B cell (primary cell): ENCODE measurements at regions not wholly inside any gene's neighbourhood (a gene's known extent, or its start where the extent isn't known, plus 50 kb on each side); places are given as distances from the start of the nearest gene placed in this dataset.

ENCODE experiments used
- ATAC-seq: fragments of 200-7000 bp; cut with Tn5 transposase; one replicate; pipeline ENCODE4 v1.10.0; 2021; ENCODE audit warnings: low read depth, mild to moderate bottlenecking, moderate number of reproducible peaks, moderate library complexity
- CTCF ChIA-PET: fragments of 350-600 bp; sonication (Branson Sonifier 250); formaldehyde crosslinking; loops from one replicate; lab custom pipeline; 2021; ENCODE audit warnings: antibody characterized with exemption, inconsistent platforms; lab: Charles Lee
- POLR2A ChIA-PET: fragments of 350-600 bp; sonication (Branson Sonifier 250); formaldehyde crosslinking; loops from one replicate; lab custom pipeline; 2021; ENCODE audit warnings: antibody characterized with exemption; lab: Charles Lee
- DNase-seq: peaks from one replicate; pipeline ENCODE4 v3.0.0; 2013
- H2AFZ ChIP-seq: 2 replicates; pipeline ENCODE4 v1.6.1; 2012; ENCODE audit warnings: mild to moderate bottlenecking, low read depth, low read length; ENCODE audit not compliant: insufficient read depth, poor library complexity, severe bottlenecking
- H3K27ac ChIP-seq, 2 donors: 1 replicate in 1 of 2; 2 replicates in 1 of 2; pipeline ENCODE4 v1.5.1; 2012 to 2013; ENCODE audit warnings: low read length in 2 of 2, mild to moderate bottlenecking in 2 of 2, moderate library complexity in 1 of 2
- H3K27me3 ChIP-seq, 4 experiments: fragments of 200-600 bp in 1 of 4; sonication (generic) in 1 of 4; replicated peaks in 1 of 4; 1 replicate in 2 of 4; 2 replicates in 2 of 4; pipeline versions ENCODE4 v1.6.1 to v1.7.0; 2013 to 2016; ENCODE audit warnings: low read length in 3 of 4, mild to moderate bottlenecking in 2 of 4, mixed read lengths in 1 of 4, moderate library complexity in 1 of 4; ENCODE audit not compliant: insufficient read depth in 4 of 4, control insufficient read depth in 3 of 4; ENCODE audit errors: control extremely low read depth in 1 of 4
- H3K36me3 ChIP-seq, 2 experiments: replicated peaks in 1 of 2; 1 replicate in 1 of 2; 2 replicates in 1 of 2; pipeline versions ENCODE4 v1.6.1 to v1.7.1; 2013; ENCODE audit warnings: low read length in 1 of 2; ENCODE audit not compliant: insufficient read depth in 2 of 2, control insufficient read depth in 1 of 2; ENCODE audit errors: control extremely low read depth in 1 of 2, extremely low read depth in 1 of 2
- H3K4me1 ChIP-seq, 2 donors: fragments of 200-600 bp in 1 of 2; sonication (generic) in 1 of 2; 1 replicate in 1 of 2; 2 replicates in 1 of 2; pipeline versions ENCODE4 v1.5.1 to v1.6.1; 2013 to 2017; ENCODE audit warnings: low read length in 2 of 2; ENCODE audit not compliant: control insufficient read depth in 2 of 2, insufficient read depth in 2 of 2
- H3K4me2 ChIP-seq: replicated peaks from 2 replicates; pipeline ENCODE3; 2012; ENCODE audit warnings: mild to moderate bottlenecking, low read depth, low read length; ENCODE audit not compliant: poor library complexity, severe bottlenecking
- H3K4me3 ChIP-seq, 5 experiments: fragments of 200-600 bp in 1 of 5; sonication (generic) in 1 of 5; 1 replicate in 3 of 5; 2 replicates in 2 of 5; pipeline versions ENCODE4 v1.5.1 to v1.7.0; 2011 to 2016; ENCODE audit warnings: low read length in 4 of 5, mild to moderate bottlenecking in 4 of 5, low read depth in 2 of 5, control low read depth in 1 of 5, moderate library complexity in 1 of 5; ENCODE audit not compliant: insufficient read depth in 1 of 5; ENCODE audit errors: control extremely low read depth in 1 of 5, extremely low read depth in 1 of 5
- H3K79me2 ChIP-seq: fragments of 200-600 bp; sonication (generic); one replicate; pipeline ENCODE4 v1.6.0; 2016; ENCODE audit warnings: low read length; ENCODE audit not compliant: control insufficient read depth, insufficient read depth
- H3K9ac ChIP-seq: fragments of 200-600 bp; sonication (generic); 2 replicates; pipeline ENCODE4 v1.6.1; 2017; ENCODE audit warnings: mild to moderate bottlenecking, low read length, moderate library complexity
- H3K9me3 ChIP-seq, 3 donors: one replicate each; pipeline versions ENCODE4 v1.6.1 to v1.7.1; 2013; ENCODE audit warnings: low read length in 2 of 3; ENCODE audit not compliant: control insufficient read depth in 2 of 3, insufficient read depth in 1 of 3; ENCODE audit errors: control extremely low read depth in 1 of 3
- H4K20me1 ChIP-seq: 2 replicates; pipeline ENCODE4 v1.6.0; 2012; ENCODE audit warnings: mild to moderate bottlenecking, low read length; ENCODE audit not compliant: insufficient read depth, control insufficient read depth, poor library complexity, severe bottlenecking
- H3K27ac Mint-ChIP-seq: one replicate; pipeline ENCODE4 v1.8.0; 2021; ENCODE audit warnings: mixed read lengths
- H3K27me3 Mint-ChIP-seq: one replicate; pipeline ENCODE4 v1.8.0; 2021; ENCODE audit warnings: mixed read lengths
- H3K4me1 Mint-ChIP-seq: one replicate; pipeline ENCODE4 v1.8.0; 2021; ENCODE audit warnings: mixed read lengths
- H3K4me3 Mint-ChIP-seq: one replicate; pipeline ENCODE4 v1.8.0; 2021; ENCODE audit warnings: mixed read lengths
- H3K9me3 Mint-ChIP-seq: one replicate; pipeline ENCODE4 v1.8.0; 2022; ENCODE audit warnings: mixed read lengths; ENCODE audit not compliant: insufficient read depth
- EZH2 ChIP-seq: IDR thresholded peaks from 2 replicates; pipeline ENCODE4 v1.6.1; 2012; ENCODE audit warnings: borderline replicate concordance, low read depth, mild to moderate bottlenecking, moderate library complexity, low read length; ENCODE audit not compliant: insufficient read depth, poor library complexity, severe bottlenecking
- WGBS: methylation state at CpG from one replicate; pipeline ENCODE4 v1.1.5; 2013; ENCODE audit warnings: missing lambda C conversion rate; ENCODE audit not compliant: insufficient coverage; 5-methylcytosine and 5-hydroxymethylcytosine counted together
- intact Hi-C: fragments of 100-400 bp; cut with micrococcal nuclease; formaldehyde crosslinking; loops from one replicate; pipeline ENCODE4 v1.10.0; 2022
- TF ChIP-seq, protein P1 (sequence below): fragments of 200-600 bp; IDR thresholded peaks from one replicate; pipeline ENCODE4 v1.8.0; 2022; ENCODE audit warnings: antibody characterized with exemption, mild to moderate bottlenecking

DNA sequence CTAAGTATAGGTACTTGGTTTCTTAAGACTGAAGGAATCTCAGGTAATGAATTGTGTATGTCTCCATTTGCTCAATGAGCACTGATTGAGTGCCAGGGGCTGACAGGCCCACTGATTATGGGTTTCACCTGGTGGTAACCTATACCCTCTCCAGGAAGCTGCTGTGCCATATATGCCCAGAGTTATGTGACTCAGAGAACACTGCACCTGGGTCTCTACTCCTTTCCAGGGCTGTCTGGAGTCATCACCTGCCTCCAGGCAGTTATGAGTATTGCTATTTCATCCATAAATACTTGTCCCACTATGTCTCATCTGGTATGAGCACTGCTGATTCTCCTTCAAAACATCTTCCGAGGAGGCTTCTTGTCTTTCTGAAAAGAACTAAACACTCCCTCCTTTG, 692.9 kb downstream of the BCL11B start:
- H3K4me2 ChIP-seq: no peak overlapping the region
- Mint-ChIP-seq H3K27ac (no peak overlapping the region), H3K4me3 (no peak overlapping the region), H3K9me3 (peaks cover 5% of the 10 kb centered on the region), H3K4me1 (no peaks in the 10 kb centered on the region), H3K27me3 (no peaks in the 10 kb centered on the region)
- H3K27ac ChIP-seq: no peak overlapping the region
- H4K20me1 ChIP-seq: no peaks in the 10 kb centered on the region
- H3K9me3 ChIP-seq: peaks cover 0 to 8% (median 0%) of the 10 kb centered on the region in 3 donors
- 100% methylated on average over 1 of the region's 1 CpG for WGBS
- H3K4me1 ChIP-seq: no peaks in the 10 kb centered on the region
- ATAC-seq (no peak), DNase-seq (no peak)
- TF ChIP-seq, protein P1, sequence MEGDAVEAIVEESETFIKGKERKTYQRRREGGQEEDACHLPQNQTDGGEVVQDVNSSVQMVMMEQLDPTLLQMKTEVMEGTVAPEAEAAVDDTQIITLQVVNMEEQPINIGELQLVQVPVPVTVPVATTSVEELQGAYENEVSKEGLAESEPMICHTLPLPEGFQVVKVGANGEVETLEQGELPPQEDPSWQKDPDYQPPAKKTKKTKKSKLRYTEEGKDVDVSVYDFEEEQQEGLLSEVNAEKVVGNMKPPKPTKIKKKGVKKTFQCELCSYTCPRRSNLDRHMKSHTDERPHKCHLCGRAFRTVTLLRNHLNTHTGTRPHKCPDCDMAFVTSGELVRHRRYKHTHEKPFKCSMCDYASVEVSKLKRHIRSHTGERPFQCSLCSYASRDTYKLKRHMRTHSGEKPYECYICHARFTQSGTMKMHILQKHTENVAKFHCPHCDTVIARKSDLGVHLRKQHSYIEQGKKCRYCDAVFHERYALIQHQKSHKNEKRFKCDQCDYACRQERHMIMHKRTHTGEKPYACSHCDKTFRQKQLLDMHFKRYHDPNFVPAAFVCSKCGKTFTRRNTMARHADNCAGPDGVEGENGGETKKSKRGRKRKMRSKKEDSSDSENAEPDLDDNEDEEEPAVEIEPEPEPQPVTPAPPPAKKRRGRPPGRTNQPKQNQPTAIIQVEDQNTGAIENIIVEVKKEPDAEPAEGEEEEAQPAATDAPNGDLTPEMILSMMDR: no peak
- TF ChIP-seq EZH2: no peak
- H3K4me3 ChIP-seq: no peak overlapping the region
- no peaks in the 10 kb centered on the region for H3K79me2 ChIP-seq
- no peaks in the 10 kb centered on the region for H3K27me3 ChIP-seq
- intact Hi-C loops: no loop called here
- H3K9ac ChIP-seq: no peak overlapping the region
- CTCF ChIA-PET: no interaction called here
- POLR2A ChIA-PET: no interaction called here
- H2AFZ ChIP-seq: no peak overlapping the region
- no peaks in the 10 kb centered on the region for H3K36me3 ChIP-seq

DNA sequence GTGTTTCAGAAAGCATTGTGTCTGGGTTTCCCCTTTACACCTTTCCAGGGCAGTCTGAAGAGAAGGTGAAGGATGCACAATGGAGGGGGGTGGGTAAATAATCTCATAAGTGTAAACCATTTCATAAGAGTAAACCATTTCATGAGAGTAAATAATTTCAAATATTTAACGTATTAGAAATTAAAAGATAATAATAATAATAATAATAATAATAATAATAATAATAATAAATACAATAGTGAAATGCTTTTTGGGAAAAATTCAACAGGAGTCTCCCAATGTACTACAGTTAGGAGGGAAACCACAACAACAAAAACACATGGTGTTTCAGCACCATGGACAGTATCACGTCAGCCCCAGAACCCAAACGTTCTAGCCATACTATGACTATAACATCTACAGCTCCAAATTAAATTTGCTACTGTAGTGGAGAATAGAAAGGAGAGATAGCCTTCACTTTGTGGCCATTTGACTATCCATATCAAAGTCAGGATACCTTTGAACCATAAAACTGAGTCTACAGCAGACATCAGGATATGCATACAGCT, 691.8 kb downstream of the BCL11B start:
- H4K20me1 ChIP-seq: no peaks in the 10 kb centered on the region
- no peak overlapping the region for H3K4me3 ChIP-seq
- no peaks in the 10 kb centered on the region for H3K36me3 ChIP-seq
- H3K4me2 ChIP-seq: no peak overlapping the region
- H3K27ac ChIP-seq: no peak overlapping the region
- H3K4me3 Mint-ChIP-seq: no peak overlapping the region
- ChIA-PET CTCF (no interaction called here), POLR2A (no interaction called here)
- no peak overlapping the region for H3K9ac ChIP-seq
- no peak overlapping the region for H3K27ac Mint-ChIP-seq
- peaks cover 0 to 12% (median 0%) of the 10 kb centered on the region in 3 donors for H3K9me3 ChIP-seq
- DNase-seq: no peak
- no peak overlapping the region for H2AFZ ChIP-seq
- ATAC-seq: no peak
- WGBS: no CpG with 5 or more reads among the region's 3 CpGs
- TF ChIP-seq, protein P1: no peak
- TF ChIP-seq EZH2: no peak
- no peaks in the 10 kb centered on the region for H3K4me1 ChIP-seq
- H3K27me3 ChIP-seq: no peaks in the 10 kb centered on the region
- H3K4me1 Mint-ChIP-seq: no peaks in the 10 kb centered on the region
- H3K27me3 Mint-ChIP-seq: no peaks in the 10 kb centered on the region
- H3K79me2 ChIP-seq: no peaks in the 10 kb centered on the region
- peaks cover 5% of the 10 kb centered on the region for H3K9me3 Mint-ChIP-seq
- intact Hi-C loops: no loop called here
